D341Med (cell line): ENCODE measurements at regions not wholly inside any gene's neighbourhood (a gene's known extent, or its start where the extent isn't known, plus 50 kb on each side); places are given as distances from the start of the nearest gene placed in this dataset.
"Not testable (repeated sequence)": the region's sequence is repeated elsewhere in the genome, so short reads cannot be mapped to it uniquely, and the experiment has no call there.

Experiments
- DNase-seq: peaks from one replicate; pipeline ENCODE4 v3.0.0; 2012; ENCODE audit warnings: low spot score

- no peak for DNase-seq
Measured at GRCh38 chr6:60670036-60670435, 1616.0 kb downstream of the KHDRBS2 start.

GRCh38 chr6:60668428-60668827 is 1617.6 kb downstream of the KHDRBS2 start:
- no peak for DNase-seq

- DNase-seq, result not testable (repeated sequence)
Measured at GRCh38 chr6:60663199-60663598, 1622.8 kb downstream of the KHDRBS2 start.

GRCh38 chr6:60643870-60644269 is 1642.2 kb downstream of the KHDRBS2 start:
- no peak for DNase-seq

GRCh38 chr6:60639185-60639584 is 1646.8 kb downstream of the KHDRBS2 start:
- DNase-seq, result not testable (repeated sequence)
